K562 (cell line): ENCODE measurements at regions not wholly inside any gene's neighbourhood (a gene's known extent, or its start where the extent isn't known, plus 50 kb on each side); places are given as distances from the start of the nearest gene placed in this dataset.

Source experiments
- ATAC-seq: fragments of 200-7000 bp; cut with Tn5 transposase; 3 replicates; pipeline ENCODE4 v1.9.1; 2020; ENCODE audit warnings: moderate library complexity
- BruUV-seq: library from RNA; stranded (reverse); fragments of 400-500 nt; replicated peaks from 2 replicates; lab custom pipeline; 2021; lab: Mats Ljungman, UMichigan
- CTCF ChIA-PET: fragments of 300-600 bp; formaldehyde crosslinking; extraction: SDS; loops from one replicate; lab custom pipeline; 2021; ENCODE audit warnings: low intra/inter-chr PET ratio; lab: Yijun Ruan, JAX
- POLR2A ChIA-PET: fragments of 300-600, 350-650 bp; sonication (Branson Sonifier 250); formaldehyde crosslinking; extraction: SDS; loops from one replicate; lab custom pipeline; 2021; ENCODE audit warnings: antibody characterized with exemption, inconsistent platforms; lab: Yijun Ruan, JAX
- DNase-seq, 4 experiments: peaks; one replicate each; pipeline versions ENCODE4 v3.0.0 to v3.0.0-alpha.2; 2011 to 2018; ENCODE audit warnings: low spot score in 3 of 4, mixed read lengths in 3 of 4; ENCODE audit errors: extremely low read depth in 1 of 4
- FAIRE-seq: peaks from 2 replicates; lab custom pipeline; 2011; peaks lifted over from hg19 to GRCh38; lab: Jason Lieb, UNC
- H2AFZ ChIP-seq: 2 replicates; pipeline ENCODE4 v1.6.0; 2011; ENCODE audit warnings: low read depth, low read length, control low read depth, inconsistent platforms
- H3K27ac ChIP-seq: fragments of 200-600 bp; 3 replicates; pipeline ENCODE4 v1.8.0; 2011; ENCODE audit warnings: low read depth, mild to moderate bottlenecking, control low read depth, inconsistent platforms, low read length, moderate library complexity, mixed read lengths; ENCODE audit errors: extremely low read depth
- H3K27me3 ChIP-seq, 2 experiments: fragments of 300-600 bp in 1 of 2; 2 replicates in 1 of 2; 3 replicates in 1 of 2; pipeline versions ENCODE4 v1.6.0 to v1.8.0; 2011; ENCODE audit warnings: inconsistent platforms in 2 of 2, low read length in 2 of 2, mild to moderate bottlenecking in 1 of 2, mixed read lengths in 1 of 2, moderate library complexity in 1 of 2; ENCODE audit not compliant: control insufficient read depth in 2 of 2, insufficient read depth in 2 of 2
- H3K36me3 ChIP-seq: fragments of 300-600 bp; 3 replicates; pipeline ENCODE4 v1.8.0; 2011; ENCODE audit warnings: mild to moderate bottlenecking, low read length, inconsistent platforms; ENCODE audit not compliant: control insufficient read depth, insufficient read depth
- H3K4me1 ChIP-seq, 2 experiments: fragments of 200-600 bp in 1 of 2; replicated peaks in 1 of 2; 2 replicates in 1 of 2; 3 replicates in 1 of 2; pipeline versions ENCODE4 v1.5.1 to v1.8.0; 2011; ENCODE audit warnings: inconsistent platforms in 2 of 2, low read length in 2 of 2, mild to moderate bottlenecking in 1 of 2, mixed read lengths in 1 of 2, moderate library complexity in 1 of 2; ENCODE audit not compliant: control insufficient read depth in 2 of 2, insufficient read depth in 2 of 2
- H3K4me2 ChIP-seq: 2 replicates; pipeline ENCODE4 v1.6.1; 2011; ENCODE audit warnings: low read length, control low read depth, inconsistent platforms, mixed read lengths; ENCODE audit not compliant: insufficient read depth
- H3K4me3 ChIP-seq: fragments of 200-600 bp; sonication (generic), shearing (Covaris generic); 2 replicates; pipeline ENCODE4 v1.5.1; 2016; ENCODE audit warnings: control low read depth, inconsistent platforms
- H3K79me2 ChIP-seq: fragments of 200-600 bp; 3 replicates; pipeline ENCODE4 v1.8.0; 2011; ENCODE audit warnings: low read length, inconsistent platforms; ENCODE audit not compliant: control insufficient read depth, insufficient read depth
- H3K9ac ChIP-seq, 2 experiments: 2 replicates each; pipeline versions ENCODE4 v1.6.0 to v1.6.1; 2011; ENCODE audit warnings: low read depth in 2 of 2, low read length in 2 of 2, control low read depth in 1 of 2, inconsistent platforms in 1 of 2, mild to moderate bottlenecking in 1 of 2, mixed read lengths in 1 of 2; ENCODE audit not compliant: insufficient read depth in 1 of 2
- H3K9me1 ChIP-seq: one replicate; pipeline ENCODE4 v1.6.0; 2011; ENCODE audit warnings: inconsistent platforms, mild to moderate bottlenecking, low read length, moderate library complexity; ENCODE audit not compliant: control insufficient read depth, insufficient read depth
- H3K9me3 ChIP-seq: replicated peaks from 2 replicates; pipeline ENCODE4 v1.5.1; 2011; ENCODE audit warnings: low read depth, low read length, inconsistent platforms; ENCODE audit not compliant: control insufficient read depth, insufficient read depth
- H4K20me1 ChIP-seq: replicated peaks from 2 replicates; pipeline ENCODE4 v1.6.1; 2011; ENCODE audit warnings: low read length, inconsistent platforms, mixed read lengths; ENCODE audit not compliant: control insufficient read depth, insufficient read depth
- ATF7 ChIP-seq: fragments of 450-650 bp; IDR thresholded peaks from 2 replicates; pipeline ENCODE4 v1.7.1; 2014; ENCODE audit warnings: mild to moderate bottlenecking, moderate library complexity
- EHMT2 ChIP-seq: fragments of 450-650 bp; IDR thresholded peaks from 2 replicates; pipeline ENCODE4 v1.6.1; 2018; ENCODE audit warnings: antibody characterized with exemption
- EP300 ChIP-seq: IDR thresholded peaks from 2 replicates; pipeline ENCODE4 v1.6.1; 2012; ENCODE audit warnings: low read length, improper control_type of control experiment
- FOXJ3 ChIP-seq: sonication (generic); formaldehyde crosslinking; IDR thresholded peaks from 2 replicates; pipeline ENCODE4 v1.4.0; 2020; ENCODE audit warnings: mild to moderate bottlenecking, missing genetic modification reagents
- POLR3A ChIP-seq: IDR thresholded peaks from 2 replicates; pipeline ENCODE4 v1.6.1; 2011; ENCODE audit warnings: borderline replicate concordance, mild to moderate bottlenecking, moderate library complexity; ENCODE audit not compliant: insufficient read length, insufficient read depth; ENCODE audit errors: extremely low read depth
- RAD51 ChIP-seq: fragments of 450-650 bp; IDR thresholded peaks from 2 replicates; pipeline ENCODE4 v1.7.1; 2016; ENCODE audit warnings: low read depth, mild to moderate bottlenecking, borderline replicate concordance
- SOX6 ChIP-seq: fragments of 450-650 bp; IDR thresholded peaks from 2 replicates; pipeline ENCODE4 v1.6.1; 2014; ENCODE audit warnings: mild to moderate bottlenecking
- TEAD2 ChIP-seq: fragments of 450-650 bp; IDR thresholded peaks from 2 replicates; pipeline ENCODE4 v1.6.1; 2016; ENCODE audit warnings: missing genetic modification characterization, control low read depth, missing compliant biosample characterization
- ZC3H4 ChIP-seq: sonication (generic); formaldehyde crosslinking; IDR thresholded peaks from 2 replicates; pipeline ENCODE4 v1.9.0; 2021; ENCODE audit warnings: missing genetic modification reagents, borderline replicate concordance
- ZNF263 ChIP-seq: sonication (generic); formaldehyde crosslinking; IDR thresholded peaks from 2 replicates; pipeline ENCODE4 v1.8.0; 2022; ENCODE audit warnings: mild to moderate bottlenecking, missing genetic modification reagents, borderline replicate concordance
- WGBS: fragments of 100-300 bp; shearing (Covaris generic); methylation state at CpG from one replicate; pipeline ENCODE4 v1.1.6; 2016; ENCODE audit warnings: low coverage, mixed read lengths; ENCODE audit not compliant: insufficient coverage; ENCODE audit errors: missing lambda C conversion rate; 5-methylcytosine and 5-hydroxymethylcytosine counted together
- in situ Hi-C: fragments of 300-500 bp; cut with MboI; formaldehyde crosslinking; loops from 4 replicates; pipeline ENCODE4 v1.15.0; 2018; ENCODE audit warnings: inconsistent platforms, mixed read lengths
- intact Hi-C: fragments of 100-400 bp; cut with micrococcal nuclease; formaldehyde crosslinking; loops from 2 replicates; pipeline ENCODE4 v1.14.2; 2022
- TF ChIP-seq, protein P1 (sequence below): sonication (generic); formaldehyde crosslinking; IDR thresholded peaks from 2 replicates; pipeline ENCODE4 v1.8.0; 2023; ENCODE audit warnings: mild to moderate bottlenecking, missing genetic modification reagents
- TF ChIP-seq, protein P2 (sequence below): fragments of 250-450 bp; sonication (Bioruptor Pico); IDR thresholded peaks from 2 replicates; pipeline ENCODE4 v1.4.0; 2020; ENCODE audit warnings: mild to moderate bottlenecking, moderate library complexity
- TF ChIP-seq, protein P3 (sequence below): fragments of 450-650 bp; IDR thresholded peaks from 2 replicates; pipeline ENCODE4 v1.6.1; 2018; ENCODE audit not compliant: partially characterized antibody

DNA sequence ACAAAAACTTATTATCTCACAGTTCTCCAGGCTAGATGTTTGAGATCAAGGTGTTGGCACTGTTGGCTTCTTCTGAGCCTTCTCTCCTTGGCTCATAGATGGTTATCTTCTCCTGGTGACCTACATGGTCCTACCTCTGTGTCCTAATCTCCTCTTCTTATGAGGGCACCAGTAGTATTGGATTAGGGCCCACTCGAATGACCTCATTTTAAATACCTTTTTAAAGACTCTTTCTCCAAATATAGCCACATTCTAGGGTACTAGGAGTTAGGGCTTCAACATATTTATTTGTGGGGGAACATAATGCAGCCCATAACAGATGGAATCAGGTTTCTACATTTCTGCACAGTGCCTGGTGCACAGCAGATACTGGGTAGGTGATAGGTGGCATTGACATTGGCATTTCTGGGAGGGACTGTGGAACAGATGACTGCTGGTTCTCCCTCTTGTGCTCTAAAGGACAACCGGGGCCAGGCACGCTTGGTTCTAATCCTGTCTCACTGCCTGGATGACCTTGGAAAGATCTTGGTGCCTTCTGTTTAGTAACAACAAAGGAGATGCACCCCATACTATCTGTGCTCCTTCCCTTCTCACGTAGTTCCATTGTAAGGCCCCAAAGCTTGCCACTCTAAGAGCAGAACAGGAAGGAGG is 140.3 kb downstream of the PLPP3 start:
- Histone ChIP-seq H3K4me1 (no peaks in the 10 kb centered on the region), H3K4me3 (no peak overlapping the region), H3K79me2 (no peaks in the 10 kb centered on the region), H3K9me3 (no peaks in the 10 kb centered on the region), H3K4me2 (no peak overlapping the region), H3K9me1 (no peaks in the 10 kb centered on the region), H4K20me1 (peaks cover 9% of the 10 kb centered on the region; the same call in 1 of the 2 replicates), H3K27me3 (peaks cover 4 to 19% of the 10 kb centered on the region in 2 experiments; a peak in 3 of 5 replicates), H2AFZ (no peak overlapping the region), H3K9ac (no peak overlapping the region), H3K27ac (no peak overlapping the region), H3K36me3 (no peaks in the 10 kb centered on the region)
- FAIRE-seq (no peak), ATAC-seq (no peak), DNase-seq (no peak)
- POLR2A ChIA-PET: no interaction called here
- BruUV-seq: no TSS peak
- 0% methylated on average over 3 of the region's 4 CpGs for WGBS
- in situ Hi-C loops (no loop called here), intact Hi-C loops (no loop called here)
- CTCF ChIA-PET: no interaction called here
- TF ChIP-seq TEAD2 (tag) (no peak), ATF7 (no peak), FOXJ3 (no peak), RAD51 (no peak), POLR3A (no peak), SOX6 (no peak), EP300 (no peak), ZC3H4 (CRISPR knock-in tag) (no peak), ZNF263 (CRISPR knock-in tag) (no peak), EHMT2 (no peak)
- TF ChIP-seq, protein P1, sequence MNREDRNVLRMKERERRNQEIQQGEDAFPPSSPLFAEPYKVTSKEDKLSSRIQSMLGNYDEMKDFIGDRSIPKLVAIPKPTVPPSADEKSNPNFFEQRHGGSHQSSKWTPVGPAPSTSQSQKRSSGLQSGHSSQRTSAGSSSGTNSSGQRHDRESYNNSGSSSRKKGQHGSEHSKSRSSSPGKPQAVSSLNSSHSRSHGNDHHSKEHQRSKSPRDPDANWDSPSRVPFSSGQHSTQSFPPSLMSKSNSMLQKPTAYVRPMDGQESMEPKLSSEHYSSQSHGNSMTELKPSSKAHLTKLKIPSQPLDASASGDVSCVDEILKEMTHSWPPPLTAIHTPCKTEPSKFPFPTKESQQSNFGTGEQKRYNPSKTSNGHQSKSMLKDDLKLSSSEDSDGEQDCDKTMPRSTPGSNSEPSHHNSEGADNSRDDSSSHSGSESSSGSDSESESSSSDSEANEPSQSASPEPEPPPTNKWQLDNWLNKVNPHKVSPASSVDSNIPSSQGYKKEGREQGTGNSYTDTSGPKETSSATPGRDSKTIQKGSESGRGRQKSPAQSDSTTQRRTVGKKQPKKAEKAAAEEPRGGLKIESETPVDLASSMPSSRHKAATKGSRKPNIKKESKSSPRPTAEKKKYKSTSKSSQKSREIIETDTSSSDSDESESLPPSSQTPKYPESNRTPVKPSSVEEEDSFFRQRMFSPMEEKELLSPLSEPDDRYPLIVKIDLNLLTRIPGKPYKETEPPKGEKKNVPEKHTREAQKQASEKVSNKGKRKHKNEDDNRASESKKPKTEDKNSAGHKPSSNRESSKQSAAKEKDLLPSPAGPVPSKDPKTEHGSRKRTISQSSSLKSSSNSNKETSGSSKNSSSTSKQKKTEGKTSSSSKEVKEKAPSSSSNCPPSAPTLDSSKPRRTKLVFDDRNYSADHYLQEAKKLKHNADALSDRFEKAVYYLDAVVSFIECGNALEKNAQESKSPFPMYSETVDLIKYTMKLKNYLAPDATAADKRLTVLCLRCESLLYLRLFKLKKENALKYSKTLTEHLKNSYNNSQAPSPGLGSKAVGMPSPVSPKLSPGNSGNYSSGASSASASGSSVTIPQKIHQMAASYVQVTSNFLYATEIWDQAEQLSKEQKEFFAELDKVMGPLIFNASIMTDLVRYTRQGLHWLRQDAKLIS (CRISPR knock-in tag): no peak
- TF ChIP-seq, protein P2, sequence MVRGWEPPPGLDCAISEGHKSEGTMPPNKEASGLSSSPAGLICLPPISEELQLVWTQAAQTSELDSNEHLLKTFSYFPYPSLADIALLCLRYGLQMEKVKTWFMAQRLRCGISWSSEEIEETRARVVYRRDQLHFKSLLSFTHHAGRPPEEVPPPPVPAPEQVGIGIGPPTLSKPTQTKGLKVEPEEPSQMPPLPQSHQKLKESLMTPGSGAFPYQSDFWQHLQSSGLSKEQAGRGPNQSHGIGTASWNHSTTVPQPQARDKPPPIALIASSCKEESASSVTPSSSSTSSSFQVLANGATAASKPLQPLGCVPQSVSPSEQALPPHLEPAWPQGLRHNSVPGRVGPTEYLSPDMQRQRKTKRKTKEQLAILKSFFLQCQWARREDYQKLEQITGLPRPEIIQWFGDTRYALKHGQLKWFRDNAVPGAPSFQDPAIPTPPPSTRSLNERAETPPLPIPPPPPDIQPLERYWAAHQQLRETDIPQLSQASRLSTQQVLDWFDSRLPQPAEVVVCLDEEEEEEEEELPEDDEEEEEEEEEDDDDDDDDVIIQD (CRISPR knock-in tag): no peak
- TF ChIP-seq, protein P3, sequence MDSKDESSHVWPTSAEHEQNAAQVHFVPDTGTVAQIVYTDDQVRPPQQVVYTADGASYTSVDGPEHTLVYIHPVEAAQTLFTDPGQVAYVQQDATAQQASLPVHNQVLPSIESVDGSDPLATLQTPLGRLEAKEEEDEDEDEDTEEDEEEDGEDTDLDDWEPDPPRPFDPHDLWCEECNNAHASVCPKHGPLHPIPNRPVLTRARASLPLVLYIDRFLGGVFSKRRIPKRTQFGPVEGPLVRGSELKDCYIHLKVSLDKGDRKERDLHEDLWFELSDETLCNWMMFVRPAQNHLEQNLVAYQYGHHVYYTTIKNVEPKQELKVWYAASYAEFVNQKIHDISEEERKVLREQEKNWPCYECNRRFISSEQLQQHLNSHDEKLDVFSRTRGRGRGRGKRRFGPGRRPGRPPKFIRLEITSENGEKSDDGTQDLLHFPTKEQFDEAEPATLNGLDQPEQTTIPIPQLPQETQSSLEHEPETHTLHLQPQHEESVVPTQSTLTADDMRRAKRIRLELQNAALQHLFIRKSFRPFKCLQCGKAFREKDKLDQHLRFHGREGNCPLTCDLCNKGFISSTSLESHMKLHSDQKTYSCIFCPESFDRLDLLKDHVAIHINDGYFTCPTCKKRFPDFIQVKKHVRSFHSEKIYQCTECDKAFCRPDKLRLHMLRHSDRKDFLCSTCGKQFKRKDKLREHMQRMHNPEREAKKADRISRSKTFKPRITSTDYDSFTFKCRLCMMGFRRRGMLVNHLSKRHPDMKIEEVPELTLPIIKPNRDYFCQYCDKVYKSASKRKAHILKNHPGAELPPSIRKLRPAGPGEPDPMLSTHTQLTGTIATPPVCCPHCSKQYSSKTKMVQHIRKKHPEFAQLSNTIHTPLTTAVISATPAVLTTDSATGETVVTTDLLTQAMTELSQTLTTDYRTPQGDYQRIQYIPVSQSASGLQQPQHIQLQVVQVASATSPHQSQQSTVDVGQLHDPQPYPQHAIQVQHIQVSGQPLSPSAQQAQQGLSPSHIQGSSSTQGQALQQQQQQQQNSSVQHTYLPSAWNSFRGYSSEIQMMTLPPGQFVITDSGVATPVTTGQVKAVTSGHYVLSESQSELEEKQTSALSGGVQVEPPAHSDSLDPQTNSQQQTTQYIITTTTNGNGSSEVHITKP: no peak
